ENCODE measurements at regions not wholly inside any gene's neighbourhood (a gene's known extent, or its start where the extent isn't known, plus 50 kb on each side); places are given as distances from the start of the nearest gene placed in this dataset.

DNA sequence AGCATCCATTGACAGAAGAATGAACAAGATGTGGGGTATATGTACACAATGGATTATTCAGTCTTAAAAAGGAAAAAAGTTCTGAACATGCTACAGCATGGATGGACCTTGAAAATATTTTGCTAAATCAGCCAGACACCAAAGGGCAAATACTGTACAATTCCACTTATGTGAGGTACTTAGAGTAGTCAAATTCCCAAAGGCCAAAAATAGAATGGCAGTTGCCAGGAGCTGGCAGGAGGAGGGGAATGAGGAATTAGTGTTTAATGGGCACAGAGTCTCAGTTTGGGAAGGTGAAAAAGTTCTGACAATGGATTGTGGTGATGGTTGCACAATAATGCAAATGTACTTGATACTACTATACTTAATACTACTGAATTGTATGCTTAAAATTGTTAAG is 193.2 kb downstream of the MBD2 start:
- TF ChIP-seq, protein P1, sequence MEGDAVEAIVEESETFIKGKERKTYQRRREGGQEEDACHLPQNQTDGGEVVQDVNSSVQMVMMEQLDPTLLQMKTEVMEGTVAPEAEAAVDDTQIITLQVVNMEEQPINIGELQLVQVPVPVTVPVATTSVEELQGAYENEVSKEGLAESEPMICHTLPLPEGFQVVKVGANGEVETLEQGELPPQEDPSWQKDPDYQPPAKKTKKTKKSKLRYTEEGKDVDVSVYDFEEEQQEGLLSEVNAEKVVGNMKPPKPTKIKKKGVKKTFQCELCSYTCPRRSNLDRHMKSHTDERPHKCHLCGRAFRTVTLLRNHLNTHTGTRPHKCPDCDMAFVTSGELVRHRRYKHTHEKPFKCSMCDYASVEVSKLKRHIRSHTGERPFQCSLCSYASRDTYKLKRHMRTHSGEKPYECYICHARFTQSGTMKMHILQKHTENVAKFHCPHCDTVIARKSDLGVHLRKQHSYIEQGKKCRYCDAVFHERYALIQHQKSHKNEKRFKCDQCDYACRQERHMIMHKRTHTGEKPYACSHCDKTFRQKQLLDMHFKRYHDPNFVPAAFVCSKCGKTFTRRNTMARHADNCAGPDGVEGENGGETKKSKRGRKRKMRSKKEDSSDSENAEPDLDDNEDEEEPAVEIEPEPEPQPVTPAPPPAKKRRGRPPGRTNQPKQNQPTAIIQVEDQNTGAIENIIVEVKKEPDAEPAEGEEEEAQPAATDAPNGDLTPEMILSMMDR (conservative IDR thresholded peaks at IDR 0.05), result no peak
- no peaks in the 10 kb centered on the region for H3K36me3 Mint-ChIP-seq (ENCODE audit: low read depth)
- Histone ChIP-seq H3K36me3 (ENCODE audit: control insufficient read depth, insufficient read depth, low read length) (no peaks in the 10 kb centered on the region), H3K27ac (ENCODE audit: low read depth, low read length) (no peak overlapping the region), H3K4me1 (ENCODE audit: control insufficient read depth, insufficient read depth, low read length) (no peaks in the 10 kb centered on the region), H3K4me3 (ENCODE audit: low read length) (no peak overlapping the region), H3K9me3 (ENCODE audit: control insufficient read depth, low read length) (no peaks in the 10 kb centered on the region), H3K9ac (ENCODE audit: extremely low read depth, low read length, poor library complexity, severe bottlenecking) (no peak overlapping the region), H3K27me3 (ENCODE audit: control insufficient read depth, insufficient read depth, low read length, poor library complexity, severe bottlenecking) (no peaks in the 10 kb centered on the region)
- H3K4me1 Mint-ChIP-seq, result peaks cover 7% of the 10 kb centered on the region
- no peaks in the 10 kb centered on the region for H3K9me3 Mint-ChIP-seq
- H3K27ac Mint-ChIP-seq, result no peak overlapping the region
- DNase-seq, result no peak
- no peak overlapping the region for H3K4me3 Mint-ChIP-seq
- no peaks in the 10 kb centered on the region for H3K27me3 Mint-ChIP-seq (ENCODE audit: insufficient read depth)

DNA sequence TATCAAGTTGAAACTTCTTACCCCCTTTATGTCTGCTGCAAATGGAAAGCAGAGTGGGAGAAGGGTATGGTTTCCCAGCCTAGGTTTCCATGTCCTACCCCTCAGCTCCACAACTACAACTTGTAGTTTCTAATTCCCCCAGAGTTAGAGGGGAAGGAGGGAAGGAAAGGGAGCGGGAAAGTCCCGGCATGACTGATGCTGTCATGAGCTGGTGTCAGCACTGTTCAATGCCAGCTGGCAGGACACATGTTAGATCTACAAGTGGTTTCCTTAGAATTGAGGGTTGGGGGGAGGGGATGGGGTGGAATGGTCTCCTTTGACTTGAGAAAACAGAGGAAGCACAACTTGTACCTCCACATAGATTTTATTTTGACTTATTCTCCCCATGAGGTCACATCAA is 194.0 kb downstream of the MBD2 start:
- Histone ChIP-seq H3K4me3 (ENCODE audit: low read length) (no peak overlapping the region), H3K27me3 (ENCODE audit: control insufficient read depth, insufficient read depth, low read length, poor library complexity, severe bottlenecking) (no peaks in the 10 kb centered on the region), H3K36me3 (ENCODE audit: control insufficient read depth, insufficient read depth, low read length) (no peaks in the 10 kb centered on the region), H3K4me1 (ENCODE audit: control insufficient read depth, insufficient read depth, low read length) (no peaks in the 10 kb centered on the region), H3K27ac (ENCODE audit: low read depth, low read length) (no peak overlapping the region), H3K9ac (ENCODE audit: extremely low read depth, low read length, poor library complexity, severe bottlenecking) (no peak overlapping the region), H3K9me3 (ENCODE audit: control insufficient read depth, low read length) (no peaks in the 10 kb centered on the region)
- no peak for DNase-seq
- 98% methylated on average over 2 of the region's 2 CpGs; no CpG with 5 or more reads in 1 of the 2 experiments for WGBS, 2 experiments (ENCODE audit: insufficient coverage in 1 of 2, insufficient read length in 1 of 2)
- Mint-ChIP-seq H3K4me3 (no peak overlapping the region), H3K27ac (no peak overlapping the region), H3K36me3 (ENCODE audit: low read depth) (no peaks in the 10 kb centered on the region), H3K9me3 (no peaks in the 10 kb centered on the region), H3K4me1 (peaks cover 7% of the 10 kb centered on the region), H3K27me3 (ENCODE audit: insufficient read depth) (no peaks in the 10 kb centered on the region)
- TF ChIP-seq, protein P1 (conservative IDR thresholded peaks at IDR 0.05), result no peak

DNA sequence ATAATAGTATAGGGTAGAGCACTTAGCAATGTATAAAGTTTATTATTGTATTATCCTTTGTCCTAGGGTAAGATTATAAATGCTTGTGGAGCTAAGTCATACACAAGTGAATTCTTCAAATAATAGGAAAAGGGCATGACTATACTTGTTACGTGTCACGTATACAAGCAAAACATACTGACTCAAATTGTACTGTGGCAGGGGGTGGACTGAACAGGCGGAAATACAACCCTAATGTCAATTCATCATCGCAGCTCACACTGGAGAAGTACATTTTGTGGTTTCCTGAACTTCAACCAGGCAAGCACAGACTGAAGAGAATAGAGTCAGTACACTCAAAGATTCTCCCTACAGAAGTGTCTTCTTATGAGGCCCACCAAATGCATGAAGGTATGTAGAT is 201.0 kb downstream of the MBD2 start:
- Histone ChIP-seq H3K9me3 (ENCODE audit: control insufficient read depth, low read length) (no peaks in the 10 kb centered on the region), H3K27me3 (ENCODE audit: control insufficient read depth, insufficient read depth, low read length, poor library complexity, severe bottlenecking) (no peaks in the 10 kb centered on the region), H3K36me3 (ENCODE audit: control insufficient read depth, insufficient read depth, low read length) (no peaks in the 10 kb centered on the region), H3K4me3 (ENCODE audit: low read length) (no peak overlapping the region), H3K27ac (ENCODE audit: low read depth, low read length) (no peak overlapping the region), H3K4me1 (ENCODE audit: control insufficient read depth, insufficient read depth, low read length) (no peaks in the 10 kb centered on the region), H3K9ac (ENCODE audit: extremely low read depth, low read length, poor library complexity, severe bottlenecking) (no peak overlapping the region)
- H3K9me3 Mint-ChIP-seq, result no peaks in the 10 kb centered on the region
- H3K27me3 Mint-ChIP-seq (ENCODE audit: insufficient read depth), result no peaks in the 10 kb centered on the region
- 78% methylated on average over 4 of the region's 4 CpGs for WGBS, 2 experiments (ENCODE audit: insufficient coverage in 1 of 2, insufficient read length in 1 of 2)
- H3K4me3 Mint-ChIP-seq, result no peak overlapping the region
- H3K4me1 Mint-ChIP-seq, result peaks cover 11% of the 10 kb centered on the region
- no peaks in the 10 kb centered on the region for H3K36me3 Mint-ChIP-seq (ENCODE audit: low read depth)
- no peak for DNase-seq
- no peak overlapping the region for H3K27ac Mint-ChIP-seq
- TF ChIP-seq, protein P1 (conservative IDR thresholded peaks at IDR 0.05), result no peak

Data from endodermal cell (in vitro differentiated cells).